ENCODE measurements at regions not wholly inside any gene's neighbourhood (a gene's known extent, or its start where the extent isn't known, plus 50 kb on each side); places are given as distances from the start of the nearest gene placed in this dataset.
"Not testable (repeated sequence)": the region's sequence is repeated elsewhere in the genome, so short reads cannot be mapped to it uniquely, and the experiment has no call there.

DNA sequence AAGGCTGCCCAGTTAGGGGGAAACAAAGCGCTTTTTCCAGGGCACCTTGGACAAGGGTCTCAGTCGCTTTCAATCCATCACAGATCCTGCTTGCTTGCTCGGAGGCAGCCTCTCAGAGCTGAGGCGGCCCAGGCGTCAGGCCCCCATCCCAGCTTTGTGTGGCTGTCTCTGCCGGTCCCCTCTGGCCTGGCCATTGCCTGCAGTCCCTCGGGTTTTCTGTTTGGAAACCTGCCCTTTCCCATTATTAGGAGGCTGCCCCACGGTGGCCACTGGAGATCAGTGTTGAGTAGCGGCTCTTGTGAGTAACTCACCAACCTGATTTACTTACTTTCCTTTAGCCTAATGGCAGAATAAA is 216.1 kb downstream of the GLRX3 start:
- no peak for DNase-seq

DNA sequence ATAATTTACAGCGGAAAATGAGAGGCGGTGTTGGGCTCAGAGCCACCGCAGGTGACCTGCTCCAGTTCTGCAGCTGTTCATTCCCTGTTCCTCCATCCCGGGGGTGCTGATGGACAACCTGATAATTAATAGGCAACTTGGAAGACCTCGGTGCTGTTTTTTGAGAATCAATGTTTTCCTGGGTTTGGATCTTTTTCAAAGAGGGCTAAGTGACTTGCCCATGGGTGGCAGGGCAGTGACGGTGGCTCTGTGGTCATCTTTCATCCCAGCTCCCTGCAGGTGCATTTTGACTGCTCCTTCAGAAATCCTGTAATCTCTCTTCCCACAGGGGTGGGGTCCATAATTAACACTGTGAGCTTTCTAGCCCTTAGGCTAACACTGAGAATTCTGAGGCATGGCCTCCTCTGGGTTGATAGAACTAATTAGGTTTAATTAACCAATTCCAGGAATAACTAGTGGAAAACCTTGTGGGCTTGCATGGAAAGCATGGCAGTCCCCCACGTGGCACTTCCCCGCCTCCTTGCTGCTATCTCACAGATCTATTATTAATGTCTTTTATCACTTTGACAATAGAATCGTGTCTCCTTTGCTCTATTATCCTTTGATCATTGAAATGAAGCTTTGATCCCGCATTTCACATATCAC is 217.9 kb downstream of the GLRX3 start:
- no peak for DNase-seq

DNA sequence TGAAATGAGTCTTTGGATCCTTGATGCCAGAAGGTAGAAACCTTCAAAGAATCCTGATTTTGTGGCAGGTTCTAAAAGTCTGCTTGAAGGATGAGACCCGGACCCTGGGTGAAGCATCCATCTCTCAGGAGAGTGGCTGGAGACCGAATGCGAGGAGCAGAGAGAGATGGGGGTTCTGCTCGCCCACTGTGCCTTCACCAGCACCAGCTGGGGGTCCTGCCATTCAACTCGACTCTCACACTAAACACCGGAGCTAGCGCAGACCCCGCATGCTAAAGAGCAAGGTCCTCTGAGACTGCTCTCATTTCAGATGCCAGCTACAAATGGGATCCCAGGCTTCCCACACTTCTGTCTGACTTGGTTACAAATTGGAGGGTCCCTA is 218.4 kb downstream of the GLRX3 start:
- no peak for DNase-seq

DNA sequence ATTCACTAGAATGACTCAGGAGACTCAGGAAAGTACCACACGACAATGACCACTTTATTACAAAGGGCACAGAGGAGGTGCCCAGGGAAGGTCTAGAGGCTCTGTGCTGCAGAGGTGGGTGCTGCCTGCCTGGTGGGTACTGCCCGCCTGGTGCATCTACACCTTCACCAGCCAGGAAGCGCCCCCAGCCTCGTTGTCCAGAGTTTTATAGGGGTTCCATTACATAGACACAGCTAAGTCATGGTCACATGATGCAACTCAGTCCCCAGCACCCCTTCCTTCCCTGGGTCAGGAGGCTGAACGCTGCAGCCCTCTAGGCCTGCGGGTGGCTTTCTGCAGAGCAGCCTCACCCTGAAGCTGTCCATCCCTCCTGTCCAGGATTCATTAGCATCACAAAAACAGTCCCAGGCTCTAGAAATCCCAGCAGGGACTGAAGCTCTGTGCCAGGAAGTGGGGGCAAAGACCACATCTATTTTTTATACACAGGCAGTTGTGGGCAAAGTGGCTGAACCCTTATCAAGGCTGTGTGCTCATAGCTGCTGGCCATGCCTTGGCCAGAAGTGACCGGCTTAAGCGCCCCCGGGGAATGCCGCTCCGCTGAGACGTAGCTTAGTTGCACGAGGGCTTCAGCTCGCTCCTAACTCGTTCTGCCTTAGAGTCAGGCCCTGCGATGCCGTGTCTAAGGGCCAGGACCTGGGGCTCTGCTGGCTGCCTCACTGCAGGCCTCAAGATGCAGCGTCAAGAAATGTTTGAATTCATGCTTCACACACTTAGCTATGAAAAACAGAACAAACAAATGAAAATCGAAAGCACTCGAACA is 219.0 kb downstream of the GLRX3 start:
- no peak for DNase-seq

DNA sequence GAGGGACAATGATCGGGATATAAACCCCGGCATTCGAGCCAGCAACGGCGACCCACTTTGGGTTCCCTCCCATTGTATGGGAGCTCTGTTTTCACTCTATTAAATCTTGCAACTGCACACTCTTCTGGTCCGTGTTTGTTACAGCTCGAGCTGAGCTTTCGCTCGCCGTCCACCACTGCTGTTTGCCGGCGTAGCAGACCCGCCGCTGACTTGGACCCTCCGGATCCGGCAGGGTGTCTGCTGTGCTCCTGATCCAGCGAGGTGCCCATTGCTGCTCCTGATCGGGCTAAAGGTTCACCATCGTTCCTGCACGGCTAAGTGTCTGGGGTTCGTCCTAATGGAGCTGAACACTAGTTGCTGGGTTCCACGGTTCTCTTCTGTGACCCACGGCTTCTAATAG is 220.2 kb downstream of the GLRX3 start:
- DNase-seq: not testable (repeated sequence)

DNA sequence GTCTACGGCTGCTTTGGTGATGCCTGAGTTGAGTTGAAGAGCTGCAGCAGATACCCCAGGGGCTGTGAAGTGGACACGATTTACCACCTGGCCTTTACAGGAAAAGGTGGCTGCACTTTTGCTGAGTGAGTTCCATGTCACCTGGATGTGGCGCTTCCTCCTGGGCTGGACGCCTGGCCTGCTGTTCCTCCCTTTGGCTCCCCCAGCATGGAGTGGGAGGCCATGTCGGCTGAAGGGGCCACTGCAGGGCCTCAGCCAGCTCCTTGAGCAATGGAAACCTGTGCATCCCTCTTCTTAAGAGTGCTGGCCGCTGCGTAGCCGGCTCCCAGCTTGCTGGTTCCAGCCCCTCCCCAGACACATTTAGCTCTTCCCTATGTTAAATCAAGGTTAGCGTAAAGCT is 221.0 kb downstream of the GLRX3 start:
- no peak for DNase-seq

DNA sequence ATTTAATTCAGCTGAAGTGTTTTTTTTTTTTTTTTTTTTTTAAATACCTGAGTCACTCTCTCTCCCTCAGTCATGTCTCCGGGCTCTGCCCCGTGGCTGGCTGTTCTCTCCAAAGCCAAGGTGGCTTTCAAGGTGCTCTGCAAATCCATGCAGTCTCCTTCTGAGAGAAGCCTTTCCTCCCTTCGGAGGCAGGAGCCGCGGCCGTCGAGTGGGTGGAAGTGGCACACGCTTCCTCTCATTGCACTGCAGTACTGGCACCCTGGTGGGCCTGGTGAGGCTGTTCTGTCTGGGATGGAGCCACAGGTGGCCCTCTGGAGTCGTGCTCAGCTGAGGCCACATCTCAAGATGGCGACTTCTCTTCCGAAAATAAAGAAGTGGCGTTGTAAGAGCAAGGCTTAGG is 221.8 kb downstream of the GLRX3 start:
- DNase-seq: no peak

DNA sequence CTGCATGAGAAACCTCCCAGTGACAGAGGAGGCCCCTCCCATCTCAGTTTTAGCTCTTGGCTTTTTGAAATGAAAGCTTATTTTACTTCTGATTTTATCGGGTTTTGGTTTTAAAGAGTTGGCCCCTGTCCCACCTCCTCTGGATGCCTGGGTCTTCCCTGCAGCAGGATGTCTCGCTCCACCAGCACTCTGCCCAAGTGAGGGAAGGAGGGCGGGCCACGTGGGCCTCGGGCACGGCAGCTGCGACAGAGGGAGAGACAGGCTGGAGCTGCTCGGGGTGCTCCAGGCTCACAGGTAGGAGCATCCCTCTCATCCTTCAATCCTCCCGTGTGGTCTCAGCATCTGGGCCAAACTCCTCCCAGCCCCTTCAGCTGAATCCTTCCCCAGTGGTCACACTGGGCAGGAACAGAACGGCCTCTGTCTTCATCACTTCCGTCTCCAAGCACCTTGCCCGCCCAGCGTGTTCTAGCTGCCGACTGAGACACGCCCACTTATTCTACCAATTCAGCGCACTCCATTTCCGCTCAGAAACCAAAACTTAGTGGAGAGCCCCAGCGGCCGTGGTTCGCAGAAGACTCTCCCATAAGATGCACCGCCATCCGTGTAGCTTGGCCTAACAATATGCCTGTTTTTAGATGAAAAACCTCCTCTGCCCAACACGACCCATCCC is 222.9 kb downstream of the GLRX3 start:
- DNase-seq: no peak

DNA sequence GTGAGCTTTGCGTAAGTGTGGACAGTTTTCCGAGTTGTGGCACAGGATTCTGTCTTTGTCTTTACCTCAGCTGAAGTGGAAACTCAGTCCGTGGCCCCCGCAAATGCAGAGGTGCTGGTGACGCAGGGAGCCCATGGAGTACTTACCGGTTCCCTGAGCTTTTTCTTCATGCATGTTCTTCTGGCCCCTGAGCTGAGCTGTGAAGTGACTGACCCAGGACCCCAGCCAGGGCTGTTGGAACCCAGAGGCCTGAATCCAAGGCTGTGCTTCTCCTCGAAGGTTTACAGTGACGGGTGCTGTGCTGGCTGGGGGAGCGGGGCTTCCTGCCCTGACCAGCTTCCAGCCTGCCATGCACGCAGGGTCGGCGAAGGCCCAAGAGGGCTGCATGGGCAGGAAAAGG is 223.5 kb downstream of the GLRX3 start:
- DNase-seq: no peak

DNA sequence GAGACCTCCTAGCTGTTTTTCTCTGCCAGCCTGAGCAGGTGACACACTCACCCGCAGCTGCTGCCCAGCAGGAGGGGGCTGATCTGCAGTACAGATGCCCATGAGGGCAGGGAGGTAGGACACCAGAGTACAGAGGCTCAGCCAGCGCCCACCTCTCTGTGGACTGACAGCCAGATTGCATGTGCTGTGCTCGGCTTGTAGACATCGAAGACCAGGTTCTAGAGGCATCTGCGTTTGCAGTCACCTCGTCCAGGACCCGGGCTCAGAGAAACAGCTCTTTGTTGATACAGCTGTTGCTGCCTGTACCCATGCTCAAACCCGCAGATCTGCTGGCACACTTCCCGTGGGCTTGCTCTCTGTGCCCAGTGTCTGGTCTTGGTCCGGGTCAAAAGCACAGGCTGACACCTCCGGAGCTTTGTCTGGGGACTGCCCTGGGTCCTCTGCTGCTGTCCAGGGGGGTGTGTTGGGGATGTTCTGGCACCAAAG is 224.7 kb downstream of the GLRX3 start:
- DNase-seq: no peak

DNA sequence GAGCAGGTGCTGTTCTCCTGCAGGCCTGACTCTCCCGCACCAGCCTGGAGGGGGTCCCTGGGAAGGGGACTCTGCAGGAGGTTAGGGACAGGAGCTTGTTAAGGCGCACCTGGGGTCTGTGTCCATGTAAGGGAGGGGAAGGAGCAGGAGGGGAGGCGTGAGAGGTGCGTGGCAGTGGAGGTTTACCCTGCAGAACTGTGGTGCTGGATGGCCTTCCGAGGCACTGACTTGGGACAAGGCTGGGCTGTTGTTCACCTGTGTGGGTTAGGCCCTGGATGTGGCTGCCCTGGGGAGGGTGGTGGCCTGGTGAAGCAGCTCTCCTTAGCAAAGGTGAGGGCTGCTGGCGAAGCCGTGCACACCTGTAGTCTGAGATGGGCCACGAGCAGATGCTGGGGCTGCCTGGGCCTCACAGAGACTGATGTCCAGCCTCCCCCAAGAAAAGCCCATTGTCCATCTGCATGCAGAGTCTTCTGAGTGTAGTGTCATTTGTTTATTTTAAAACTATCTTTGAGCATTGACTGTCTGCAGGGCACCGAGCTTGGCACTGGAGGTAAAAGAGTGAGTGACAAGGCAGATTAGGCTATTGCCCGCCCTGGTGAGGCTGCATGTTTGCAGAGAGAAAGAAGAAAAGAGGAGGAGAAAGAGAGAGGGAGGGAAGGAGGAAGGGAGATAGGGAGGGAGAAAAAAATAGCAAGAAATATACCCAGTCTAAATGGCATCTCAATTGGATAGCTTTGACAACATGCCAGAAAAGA is 225.3 kb downstream of the GLRX3 start:
- DNase-seq: no peak

DNA sequence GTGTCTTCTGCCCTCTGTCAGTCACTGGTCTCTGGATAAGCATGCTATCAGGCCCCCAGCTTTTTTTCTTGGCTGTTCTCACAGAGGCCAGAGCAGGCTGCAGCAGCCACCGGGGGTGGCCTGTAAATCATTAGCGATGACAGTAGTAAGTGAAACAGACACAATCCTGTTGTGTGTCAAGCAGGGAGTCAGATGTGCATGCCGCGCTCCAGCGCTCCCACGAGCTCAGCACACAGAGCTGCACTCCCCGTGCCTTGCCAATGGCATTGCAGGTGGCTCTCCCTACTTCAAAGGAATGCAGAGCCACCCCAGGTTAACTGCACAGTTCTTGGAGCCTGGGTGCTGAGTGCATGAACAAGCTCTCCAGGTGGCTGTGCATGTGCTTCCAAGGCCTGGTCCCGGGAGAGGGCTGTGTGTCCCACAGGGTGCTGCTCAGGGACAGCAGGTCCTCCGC is 226.1 kb downstream of the GLRX3 start:
- no peak for DNase-seq

DNA sequence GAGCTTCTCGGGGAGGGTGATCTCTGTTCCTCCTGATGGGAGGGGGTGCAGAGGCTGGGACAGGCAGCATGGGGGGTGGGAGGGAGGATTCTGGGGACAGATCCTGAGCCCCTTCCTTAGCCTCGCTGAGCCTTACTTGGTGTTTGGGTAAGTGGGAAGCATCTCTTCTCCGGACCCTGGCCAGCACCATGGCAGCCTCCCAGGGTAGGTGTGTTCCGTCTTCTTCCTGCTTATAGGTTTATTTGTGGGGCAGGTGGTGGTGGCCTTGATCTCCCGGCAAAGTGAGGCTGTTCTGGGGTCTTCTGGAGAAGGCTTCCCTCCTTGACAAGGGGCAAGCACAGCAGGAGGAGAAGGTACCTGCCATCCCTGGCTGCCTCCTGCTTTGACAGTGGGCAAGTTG is 226.9 kb downstream of the GLRX3 start:
- no peak for DNase-seq

DNA sequence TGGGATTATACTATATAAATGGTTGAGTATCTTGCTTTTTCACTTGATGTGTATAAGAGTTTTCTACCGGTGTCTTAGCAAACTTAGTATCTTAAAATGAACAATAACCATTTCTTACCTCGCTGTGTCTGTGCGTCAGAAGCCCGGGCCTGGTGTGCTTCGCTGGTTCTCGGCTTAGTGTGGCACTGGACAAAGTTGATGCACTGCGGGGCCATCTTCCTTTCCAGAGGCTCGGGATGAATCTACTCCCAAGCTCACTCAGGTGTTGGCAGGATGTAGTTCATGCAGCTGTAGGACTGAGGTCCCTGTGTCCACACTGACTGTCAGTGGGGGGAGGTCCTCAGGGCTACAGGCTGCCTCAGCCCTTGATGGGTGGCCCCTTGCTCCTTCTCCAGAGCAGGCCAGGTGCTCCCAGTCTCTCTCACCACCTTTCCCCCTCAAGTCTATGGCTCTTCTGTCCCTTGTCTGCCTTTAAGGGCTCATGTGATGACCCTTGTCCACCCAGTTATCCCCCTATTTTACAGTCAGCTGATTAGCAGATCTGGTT is 227.8 kb downstream of the GLRX3 start:
- DNase-seq: no peak

DNA sequence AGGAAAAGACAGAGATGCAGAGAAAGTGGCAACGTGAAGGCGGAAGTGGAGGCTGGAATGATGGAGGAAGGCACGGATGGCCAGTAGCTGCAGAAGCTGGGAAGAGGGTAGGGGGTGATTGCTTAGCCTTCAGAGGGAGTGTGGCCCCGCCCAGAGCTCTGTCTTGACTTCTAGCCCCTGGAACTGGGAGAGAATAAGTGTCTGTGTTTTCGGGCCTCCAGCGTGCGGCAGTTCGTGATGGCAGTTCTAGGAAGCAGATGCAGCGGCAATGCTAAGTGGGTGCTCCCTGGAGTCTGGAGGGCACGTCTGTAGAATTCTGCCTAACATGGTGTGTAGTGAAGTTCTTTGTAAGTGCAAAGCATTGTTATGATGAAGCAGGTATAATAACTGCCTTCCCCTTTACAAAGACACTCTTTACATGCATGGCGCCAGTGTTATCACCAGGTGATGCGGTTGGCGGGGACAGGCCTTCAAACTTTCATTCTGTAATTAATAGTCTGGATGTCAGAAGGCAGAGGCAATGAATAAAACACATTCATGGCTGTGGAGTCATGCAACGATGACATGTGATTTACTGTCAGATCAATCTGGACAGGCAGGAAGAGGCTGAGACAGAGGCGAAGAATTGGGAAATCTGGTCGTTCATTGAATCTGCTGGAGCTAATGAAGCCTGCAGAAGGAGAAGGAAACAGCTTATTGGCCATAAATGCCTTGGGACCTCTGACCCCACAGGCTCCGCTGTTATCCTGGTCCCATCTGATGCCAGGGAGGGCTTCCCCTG is 228.6 kb downstream of the GLRX3 start:
- no peak for DNase-seq

DNA sequence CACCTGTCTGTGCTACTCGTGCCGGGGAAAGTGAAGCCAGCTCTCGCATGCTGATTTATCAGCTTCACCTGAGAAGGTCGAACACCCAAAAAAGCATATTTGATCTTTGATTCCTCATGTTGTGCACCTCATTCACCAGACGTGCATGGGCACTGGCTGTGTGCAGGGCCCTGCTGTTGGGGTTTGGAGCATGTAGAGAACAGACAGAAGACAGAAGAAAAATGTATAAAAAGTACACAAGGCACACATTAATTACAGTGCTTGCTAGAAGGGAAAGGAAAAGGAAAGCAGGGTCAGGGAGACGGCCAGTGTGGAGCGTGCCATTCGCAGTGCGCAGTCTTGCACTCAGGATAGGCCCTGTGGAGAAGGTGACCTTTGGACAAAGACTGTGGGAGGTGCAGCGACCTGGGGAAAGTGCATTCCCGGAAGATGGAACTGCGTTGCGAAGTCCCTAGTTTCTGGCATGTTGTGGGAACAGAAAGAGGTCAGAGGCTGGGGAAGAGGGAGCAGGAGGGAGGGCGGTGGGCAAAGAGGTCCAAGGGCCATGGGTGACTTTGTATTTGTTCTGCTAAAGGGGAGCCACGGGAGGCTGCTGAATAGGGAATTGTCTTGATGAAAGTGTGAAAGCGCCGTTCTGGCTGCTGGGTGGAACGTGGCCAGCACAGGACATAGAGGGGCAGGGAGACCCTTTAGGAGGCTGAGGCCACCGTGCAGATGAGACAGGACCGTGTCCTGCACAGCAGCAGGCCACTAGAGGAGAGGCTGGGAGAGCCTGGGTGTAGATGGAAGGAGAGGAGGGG is 232.8 kb downstream of the GLRX3 start:
- DNase-seq: no peak

DNA sequence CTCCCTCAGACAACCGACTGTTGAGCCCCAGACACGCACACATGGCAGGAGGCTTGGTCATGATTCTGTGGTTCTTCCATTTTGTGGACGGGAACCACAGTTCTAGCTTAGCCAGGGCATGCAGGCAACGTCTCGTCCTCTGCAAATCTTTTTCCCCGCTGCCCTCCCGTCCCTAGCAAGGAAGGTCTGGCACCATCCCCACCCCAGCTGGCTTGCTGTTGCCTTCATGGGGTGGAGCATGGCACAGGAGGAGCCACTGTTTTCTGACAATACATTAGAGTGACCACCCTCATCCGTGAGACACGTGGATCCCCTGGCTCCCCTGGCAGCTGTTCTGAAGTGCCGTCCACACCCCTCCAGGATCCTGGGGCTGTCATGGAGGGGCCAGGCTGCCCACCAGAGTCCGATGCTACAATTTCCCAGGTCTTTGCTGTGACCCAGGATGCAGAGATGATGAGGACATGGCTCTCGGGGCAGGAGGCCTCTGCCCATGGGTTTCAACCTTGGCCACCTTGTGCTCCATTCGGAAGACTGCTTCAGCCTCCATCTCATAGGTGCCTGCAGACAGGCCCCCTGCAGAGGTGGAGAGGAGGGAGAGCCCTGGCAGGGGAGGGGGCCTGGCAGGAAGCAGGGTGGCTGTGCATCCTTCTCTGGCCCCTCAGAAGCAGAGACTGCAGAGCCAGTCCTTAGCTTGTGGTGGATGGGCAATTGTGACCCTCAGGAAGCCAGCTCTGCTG is 233.6 kb downstream of the GLRX3 start:
- no peak for DNase-seq

DNA sequence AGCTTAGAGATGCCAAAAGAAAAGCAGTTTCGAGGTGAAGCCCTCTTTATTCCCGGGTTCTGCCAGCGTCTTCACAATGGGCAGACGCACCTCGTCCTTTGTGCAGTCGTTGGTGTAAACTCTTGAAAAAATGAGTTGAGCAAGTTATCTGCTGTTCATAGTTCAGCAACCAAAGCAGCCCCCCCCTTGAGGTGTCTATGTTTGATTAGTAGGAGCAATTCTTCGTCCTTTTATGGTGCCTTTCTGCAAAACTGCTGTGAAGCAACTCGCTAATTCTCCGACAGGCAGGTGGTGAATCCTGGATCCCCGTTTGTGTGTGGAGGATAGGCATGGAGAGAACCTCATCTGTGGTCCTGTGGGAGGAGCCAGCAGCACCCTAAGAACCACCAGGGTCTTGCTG is 234.5 kb downstream of the GLRX3 start:
- DNase-seq: no peak

DNA sequence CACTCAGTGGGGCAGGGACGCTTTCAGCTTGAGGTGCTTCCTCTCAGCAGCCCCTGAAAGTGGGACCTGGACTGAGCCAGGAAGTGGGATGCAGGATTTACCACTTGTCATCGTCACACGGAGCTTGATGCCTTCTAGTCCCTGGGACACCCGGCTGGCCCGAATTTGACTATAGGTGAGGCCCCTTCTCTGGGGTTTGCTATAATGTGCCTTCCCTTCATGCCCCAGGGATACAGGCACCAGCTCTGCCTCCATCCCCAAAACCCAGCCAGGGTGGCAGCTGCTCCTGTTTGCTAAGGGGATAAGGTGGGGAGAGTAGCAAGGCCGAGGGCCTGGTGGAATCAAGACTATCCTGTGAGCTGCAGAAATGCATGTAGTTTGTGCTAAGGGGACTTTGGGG is 235.0 kb downstream of the GLRX3 start:
- DNase-seq: no peak

DNA sequence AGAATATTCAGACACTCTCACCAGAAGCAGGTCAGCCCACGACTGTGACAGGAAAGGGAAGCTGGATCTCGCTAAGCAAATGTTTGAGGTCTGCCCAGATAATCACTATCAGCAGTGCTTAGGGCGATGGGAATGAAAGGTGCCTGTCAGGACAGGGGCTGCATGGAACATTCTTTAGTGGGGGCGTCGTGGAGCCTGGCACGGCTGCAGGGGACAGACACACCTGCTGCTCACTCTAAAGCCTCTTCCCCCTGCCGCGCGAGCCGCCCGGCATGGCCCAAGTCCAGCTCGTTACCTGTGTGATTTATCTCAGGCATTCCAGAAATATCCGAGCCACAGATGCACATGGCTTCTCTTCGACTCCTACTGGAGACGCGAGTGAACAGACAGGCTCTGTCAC is 235.5 kb downstream of the GLRX3 start:
- DNase-seq: no peak

DNA sequence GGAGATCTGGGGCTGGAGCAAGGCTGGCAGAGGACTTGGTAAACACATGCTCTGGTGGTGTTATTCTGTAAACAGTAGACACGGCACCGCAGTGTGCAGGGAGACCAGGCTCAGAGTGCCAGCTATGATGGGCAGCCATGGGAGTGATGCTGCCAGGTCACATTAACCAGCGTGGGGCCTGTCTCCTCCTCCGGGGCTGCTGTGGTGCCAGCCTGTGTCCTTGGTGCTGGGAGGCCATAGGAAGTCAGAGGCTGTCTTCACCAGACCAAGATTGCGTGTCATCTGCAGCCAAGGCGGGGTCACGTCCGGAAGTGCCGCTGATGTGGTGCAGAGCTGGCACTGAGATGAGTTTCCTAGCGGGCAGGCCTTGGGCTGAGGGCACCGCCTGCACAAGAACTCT is 236.0 kb downstream of the GLRX3 start:
- DNase-seq: no peak
